ENCODE measurements at regions not wholly inside any gene's neighbourhood (a gene's known extent, or its start where the extent isn't known, plus 50 kb on each side); places are given as distances from the start of the nearest gene placed in this dataset.

GRCh38 chr1:224534731-224535130 lies 81.4 kb upstream of the CNIH3 start (continued):
- TF ChIP-seq CTCF (IDR thresholded peaks at IDR 0.05 in 2 of 3, conservative IDR thresholded peaks at IDR 0.05 in 1 of 3; ENCODE audit: borderline replicate concordance in 1 of 3, insufficient read depth in 1 of 3, low read depth in 2 of 3, low read length in 2 of 3): no peak
- no peak for TF ChIP-seq SRF (IDR thresholded peaks at IDR 0.05; ENCODE audit: low read depth)
- no peak for TF ChIP-seq RAD21 (IDR thresholded peaks at IDR 0.05; ENCODE audit: low read depth)
- no peak for TF ChIP-seq SIN3A (IDR thresholded peaks at IDR 0.05; ENCODE audit: low read depth)
- no peak for TF ChIP-seq EZH2phosphoT487 (IDR thresholded peaks at IDR 0.05; ENCODE audit: borderline replicate concordance)
- TF ChIP-seq EGR1 (IDR thresholded peaks at IDR 0.05; ENCODE audit: low read depth): no peak
- TF ChIP-seq ZFX (IDR thresholded peaks at IDR 0.05): no peak
- TF ChIP-seq ATF3 (IDR thresholded peaks at IDR 0.05): no peak

- intact Hi-C loops (cut with micrococcal nuclease): no loop called here
- no TSS peak for BruUV-seq (replicated peaks)
- TF ChIP-seq SIN3A (IDR thresholded peaks at IDR 0.05; ENCODE audit: low read depth) (no peak), RAD21 (IDR thresholded peaks at IDR 0.05; ENCODE audit: low read depth) (no peak), EZH2 (IDR thresholded peaks at IDR 0.05) (no peak), TCF7L2 (IDR thresholded peaks at IDR 0.05; ENCODE audit: borderline replicate concordance, extremely low read depth, insufficient read depth, insufficient read length) (no peak), SP1 (IDR thresholded peaks at IDR 0.05; ENCODE audit: low read depth) (no peak), EZH2phosphoT487 (IDR thresholded peaks at IDR 0.05; ENCODE audit: borderline replicate concordance) (no peak), YY1 (IDR thresholded peaks at IDR 0.05; ENCODE audit: extremely low read depth, insufficient replicate concordance, low read depth, low read length) (no peak), MAX (IDR thresholded peaks at IDR 0.05) (no peak), ELF1 (IDR thresholded peaks at IDR 0.05; ENCODE audit: borderline replicate concordance, low read depth) (no peak), CTCF (IDR thresholded peaks at IDR 0.05 in 2 of 3, conservative IDR thresholded peaks at IDR 0.05 in 1 of 3; ENCODE audit: borderline replicate concordance in 1 of 3, insufficient read depth in 1 of 3, low read depth in 2 of 3, low read length in 2 of 3) (no peak), CBX3 (IDR thresholded peaks at IDR 0.05; ENCODE audit: low read depth) (no peak), POLR2A (IDR thresholded peaks at IDR 0.05; ENCODE audit: borderline replicate concordance, extremely low read depth, insufficient read depth, insufficient read length) (no peak), ATF3 (IDR thresholded peaks at IDR 0.05) (no peak), JUND (IDR thresholded peaks at IDR 0.05) (no peak)
- TF ChIP-seq, protein P1, sequence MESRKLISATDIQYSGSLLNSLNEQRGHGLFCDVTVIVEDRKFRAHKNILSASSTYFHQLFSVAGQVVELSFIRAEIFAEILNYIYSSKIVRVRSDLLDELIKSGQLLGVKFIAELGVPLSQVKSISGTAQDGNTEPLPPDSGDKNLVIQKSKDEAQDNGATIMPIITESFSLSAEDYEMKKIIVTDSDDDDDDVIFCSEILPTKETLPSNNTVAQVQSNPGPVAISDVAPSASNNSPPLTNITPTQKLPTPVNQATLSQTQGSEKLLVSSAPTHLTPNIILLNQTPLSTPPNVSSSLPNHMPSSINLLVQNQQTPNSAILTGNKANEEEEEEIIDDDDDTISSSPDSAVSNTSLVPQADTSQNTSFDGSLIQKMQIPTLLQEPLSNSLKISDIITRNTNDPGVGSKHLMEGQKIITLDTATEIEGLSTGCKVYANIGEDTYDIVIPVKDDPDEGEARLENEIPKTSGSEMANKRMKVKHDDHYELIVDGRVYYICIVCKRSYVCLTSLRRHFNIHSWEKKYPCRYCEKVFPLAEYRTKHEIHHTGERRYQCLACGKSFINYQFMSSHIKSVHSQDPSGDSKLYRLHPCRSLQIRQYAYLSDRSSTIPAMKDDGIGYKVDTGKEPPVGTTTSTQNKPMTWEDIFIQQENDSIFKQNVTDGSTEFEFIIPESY (IDR thresholded peaks at IDR 0.05; ENCODE audit: extremely low read depth, insufficient replicate concordance, low read length): no peak
Observed at GRCh38 chr1:224535641-224536040, 80.5 kb upstream of the CNIH3 start.

More at GRCh38 chr1:224535641-224536040, 80.5 kb upstream of the CNIH3 start:
- Histone ChIP-seq H3K79me2 (ENCODE audit: insufficient read depth, low read length) (no peaks in the 10 kb centered on the region), H3K9me3 (ENCODE audit: control insufficient read depth in 1 of 2, insufficient read depth in 1 of 2, low read depth in 1 of 2, low read length in 2 of 2) (no peaks in the 10 kb centered on the region), H3K27me3 (ENCODE audit: insufficient read depth, low read length) (no peaks in the 10 kb centered on the region), H3K36me3 (ENCODE audit: control insufficient read depth in 1 of 2, insufficient read depth in 2 of 2, low read length in 2 of 2) (no peaks in the 10 kb centered on the region), H2AFZ (ENCODE audit: low read depth, low read length, poor library complexity, severe bottlenecking) (no peak overlapping the region), H4K20me1 (ENCODE audit: insufficient read depth) (no peaks in the 10 kb centered on the region), H3K4me2 (ENCODE audit: low read length) (no peak overlapping the region), H3K4me3 (replicated peaks in 1 of 2; ENCODE audit: low read depth in 1 of 2, low read length in 2 of 2) (no peak overlapping the region), H3K9me2 (ENCODE audit: insufficient read depth) (no peaks in the 10 kb centered on the region), H3K27ac (ENCODE audit: low read depth, low read length) (no peak overlapping the region), H3K4me1 (ENCODE audit: control insufficient read depth in 1 of 2, insufficient read depth in 2 of 2, low read length in 2 of 2) (no peaks in the 10 kb centered on the region; a peak in 1 of 4 replicates), H3K9ac (ENCODE audit: low read length) (no peak overlapping the region)
- RAD21 ChIA-PET (ENCODE audit: low non-redundant PET in 1 of 2, low total read pairs in 2 of 2, uncharacterized antibody in 2 of 2, unreplicated experiment in 2 of 2): no interaction called here
- DNase-seq (ENCODE audit: low read depth, low spot score) (no peak), ATAC-seq (no peak)
- POLR2A ChIA-PET: no interaction called here
- CTCF ChIA-PET: no interaction called here
